ENCODE measurements at regions not wholly inside any gene's neighbourhood (a gene's known extent, or its start where the extent isn't known, plus 50 kb on each side); places are given as distances from the start of the nearest gene placed in this dataset.

GRCh38 chr11:127193950-127194349, 193.4 kb upstream of the KIRREL3 start:
- no peak for TF ChIP-seq EZH2phosphoT487 (IDR thresholded peaks at IDR 0.05; ENCODE audit: unreplicated experiment)
- no peak for TF ChIP-seq CTCF (conservative IDR thresholded peaks at IDR 0.05; ENCODE audit: low read depth in 2 of 2)
- no peak for TF ChIP-seq ZNF114 (CRISPR knock-in tag; IDR thresholded peaks at IDR 0.05)
- no peak for TF ChIP-seq CREB1 (CRISPR knock-in tag; IDR thresholded peaks at IDR 0.05; ENCODE audit: low read depth)
- TF ChIP-seq EZH2 (IDR thresholded peaks at IDR 0.05; ENCODE audit: low read depth, unreplicated experiment): no peak
- no peak for TF ChIP-seq REST (IDR thresholded peaks at IDR 0.05; ENCODE audit: unreplicated experiment)
- TF ChIP-seq ETS1 (IDR thresholded peaks at IDR 0.05): no peak
- no peak for TF ChIP-seq JUNB (IDR thresholded peaks at IDR 0.05; ENCODE audit: unreplicated experiment)
- no peak for TF ChIP-seq POLR2AphosphoS5 (IDR thresholded peaks at IDR 0.05; ENCODE audit: low read depth)

Measured in GM23338 (cell line).